Esophagus mucosa (tissue), 1 donor: ENCODE measurements at regions not wholly inside any gene's neighbourhood (a gene's known extent, or its start where the extent isn't known, plus 50 kb on each side); places are given as distances from the start of the nearest gene placed in this dataset.
"Not testable (repeated sequence)": the region's sequence is repeated elsewhere in the genome, so short reads cannot be mapped to it uniquely, and the experiment has no call there.

ENCODE experiments used
- ATAC-seq: fragments of 200-7000 bp; cut with Tn5 transposase; one replicate; pipeline ENCODE4 v1.9.1; 2020
- donor health status: DM: yes; HTN: yes; CAD: no.

DNA sequence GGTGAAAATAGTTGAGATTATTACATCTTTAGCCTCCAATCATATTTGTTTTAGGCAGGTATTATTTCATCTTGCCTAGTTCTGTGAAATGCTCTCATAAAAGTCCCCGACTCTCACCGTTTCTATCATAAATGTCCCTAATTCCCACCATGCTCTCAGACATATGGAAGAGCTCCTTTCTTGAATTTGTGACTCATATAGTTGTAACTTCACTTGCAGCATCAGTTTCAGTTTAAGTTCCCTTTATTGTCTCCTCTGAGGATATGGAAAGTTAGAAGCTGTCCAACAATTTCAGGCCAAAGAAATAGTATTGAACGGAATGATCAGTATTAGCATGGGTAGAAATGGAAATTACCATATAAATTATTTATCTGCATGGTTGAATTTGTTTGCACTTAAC lies 187.5 kb upstream of the NR4A3 start:
- ATAC-seq, result no peak

- ATAC-seq, result no peak
Observed at GRCh38 chr9:99635032-99635431, 186.7 kb upstream of the NR4A3 start.

DNA sequence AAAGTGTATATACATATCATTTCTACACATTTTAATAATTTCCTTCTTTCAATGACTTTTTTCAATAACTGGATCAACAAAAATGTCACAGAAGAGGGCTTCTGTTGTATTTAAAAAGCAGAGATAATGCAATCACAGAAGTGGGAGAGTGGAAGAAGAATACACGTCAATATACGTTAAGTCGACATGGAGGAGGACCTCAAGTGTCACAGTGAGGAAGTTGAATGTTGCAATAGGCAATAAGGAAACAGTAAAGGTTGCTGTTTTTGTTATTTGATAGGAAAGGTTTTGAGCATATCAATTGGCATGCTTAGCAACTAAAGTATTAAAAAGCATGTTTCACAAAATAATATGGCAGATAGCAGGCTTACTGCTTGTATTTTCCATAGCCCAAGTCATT lies 184.0 kb upstream of the NR4A3 start:
- ATAC-seq, result no peak

DNA sequence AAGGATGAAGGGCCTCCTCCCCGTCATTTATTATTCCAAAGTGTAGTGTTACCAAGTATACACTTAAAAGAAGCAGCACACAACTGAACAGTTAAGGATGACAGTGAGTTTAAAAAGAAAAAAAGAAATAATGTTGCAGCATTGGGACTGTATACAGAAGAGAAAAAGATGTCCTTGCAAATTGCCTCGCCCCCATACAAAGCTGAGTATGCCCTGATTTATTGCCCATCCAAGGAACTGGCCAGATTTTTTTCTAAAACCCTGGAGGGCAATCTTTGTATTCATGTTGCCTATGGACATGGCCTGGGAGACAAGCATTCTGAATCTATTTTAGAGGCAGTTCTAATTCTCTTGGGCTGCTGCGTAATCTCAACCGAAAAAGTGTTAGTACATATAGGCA lies 182.7 kb upstream of the NR4A3 start:
- ATAC-seq, result no peak

- no peak for ATAC-seq
Observed at GRCh38 chr9:99647604-99648003, 174.1 kb upstream of the NR4A3 start.

DNA sequence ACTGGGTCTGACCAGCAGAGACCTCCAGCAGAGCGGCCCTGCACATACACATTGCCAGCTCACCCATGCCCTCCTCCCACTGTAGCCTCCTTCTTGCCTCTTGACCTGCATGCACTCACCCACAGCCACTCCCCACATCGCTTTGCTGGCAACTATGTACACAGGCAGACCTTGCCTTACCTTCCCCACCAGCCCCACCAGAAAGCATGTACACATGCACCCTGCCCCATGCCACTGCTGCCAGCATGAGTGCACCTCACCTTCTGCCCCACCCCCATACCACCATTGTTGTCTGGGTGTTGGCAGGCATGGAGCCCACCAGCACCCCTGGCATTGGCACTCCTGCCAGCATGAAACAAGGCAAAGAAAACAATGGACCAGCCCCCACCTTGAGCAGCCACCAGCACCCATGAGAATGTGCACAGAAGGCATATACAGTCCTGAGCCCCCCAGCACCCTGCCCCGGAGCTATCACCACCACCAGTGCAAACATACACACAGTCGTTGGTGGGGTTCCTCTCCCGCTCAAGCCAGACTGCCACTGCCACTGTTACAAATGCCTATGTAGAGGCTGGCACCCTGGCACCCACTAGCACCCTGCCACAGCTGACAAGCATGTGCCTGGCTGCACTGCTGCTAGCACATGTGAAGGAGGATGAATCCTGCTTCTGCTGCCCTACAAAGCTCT lies 171.4 kb upstream of the NR4A3 start:
- ATAC-seq, result no peak

DNA sequence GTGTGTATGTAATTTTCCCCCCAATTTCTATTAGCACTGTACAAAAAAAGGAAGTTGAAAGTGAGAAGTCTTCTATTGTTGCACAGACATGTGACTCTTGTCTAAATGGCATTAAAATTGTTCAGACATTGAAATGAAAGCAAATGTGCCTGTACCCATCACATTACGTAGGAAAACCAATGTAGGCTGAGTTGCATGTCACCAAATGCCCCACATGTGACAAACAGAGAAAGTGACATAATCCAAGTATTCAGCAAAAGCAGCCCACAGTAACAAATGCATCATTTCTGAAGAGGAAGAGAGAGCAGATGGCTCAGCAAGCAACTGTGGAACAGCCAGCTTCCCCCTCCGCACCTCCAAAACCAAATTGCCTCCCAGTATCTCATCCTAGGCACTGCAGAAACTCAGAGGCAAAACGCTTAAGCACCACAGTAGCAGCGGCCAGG lies 161.5 kb upstream of the NR4A3 start:
- ATAC-seq, result no peak

DNA sequence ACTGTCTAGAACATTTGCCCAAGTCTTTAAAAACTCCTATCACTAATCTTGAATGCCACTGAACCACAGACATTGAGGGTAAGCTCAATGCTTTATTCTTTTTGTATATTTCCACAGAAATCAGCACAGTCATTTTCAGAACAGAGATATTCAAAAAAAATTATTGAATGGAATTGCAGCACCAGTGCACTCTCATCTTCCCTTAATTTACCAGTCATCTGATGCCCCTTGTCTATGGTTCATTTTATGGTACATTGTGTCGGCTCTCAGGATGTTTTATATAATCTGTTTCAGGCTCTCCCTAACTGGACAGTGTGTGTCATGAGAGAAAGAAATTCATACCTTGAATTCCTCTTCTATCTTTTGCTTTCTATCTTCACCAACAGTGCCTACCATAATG lies 158.4 kb upstream of the NR4A3 start:
- no peak for ATAC-seq

- ATAC-seq, result no peak
Observed at GRCh38 chr9:99663856-99664255, 157.8 kb upstream of the NR4A3 start.

DNA sequence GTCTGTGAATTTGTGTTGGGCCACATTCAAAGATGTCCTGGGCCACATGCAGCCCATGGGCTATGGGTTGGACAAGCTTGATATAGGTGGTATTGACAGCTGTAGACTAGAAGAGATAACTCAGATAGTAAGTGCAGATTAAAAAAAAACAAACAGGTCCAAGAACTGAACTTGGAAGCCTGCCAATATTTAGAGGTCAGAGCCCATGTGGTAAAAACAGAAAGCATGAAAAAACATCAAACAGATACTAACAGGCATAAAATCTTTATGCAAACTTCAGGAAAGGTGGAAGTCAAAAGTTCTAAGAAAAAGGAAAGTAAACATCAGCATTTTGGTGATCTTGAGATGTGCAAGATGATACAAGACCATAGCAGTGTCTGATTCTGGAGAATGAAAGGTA lies 155.1 kb upstream of the NR4A3 start:
- ATAC-seq, result no peak

DNA sequence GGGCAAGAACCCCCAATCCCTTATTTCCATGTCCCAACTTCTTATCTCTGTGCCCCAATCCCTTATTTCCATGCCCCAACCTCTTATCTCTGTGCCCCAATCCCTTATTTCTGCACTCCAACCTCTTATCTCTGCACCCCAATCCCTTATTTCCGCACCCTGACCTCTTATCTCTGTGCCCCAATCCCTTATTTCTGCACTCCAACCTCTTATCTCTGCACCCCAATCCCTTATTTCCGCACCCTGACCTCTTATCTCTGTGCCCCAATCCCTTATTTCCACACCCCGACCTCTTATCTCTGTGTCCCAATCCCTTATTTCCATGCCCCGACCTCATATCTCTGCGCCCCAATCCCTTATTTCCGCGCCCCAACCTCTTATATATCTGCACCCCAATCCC lies 150.8 kb upstream of the NR4A3 start:
- ATAC-seq, result not testable (repeated sequence)

DNA sequence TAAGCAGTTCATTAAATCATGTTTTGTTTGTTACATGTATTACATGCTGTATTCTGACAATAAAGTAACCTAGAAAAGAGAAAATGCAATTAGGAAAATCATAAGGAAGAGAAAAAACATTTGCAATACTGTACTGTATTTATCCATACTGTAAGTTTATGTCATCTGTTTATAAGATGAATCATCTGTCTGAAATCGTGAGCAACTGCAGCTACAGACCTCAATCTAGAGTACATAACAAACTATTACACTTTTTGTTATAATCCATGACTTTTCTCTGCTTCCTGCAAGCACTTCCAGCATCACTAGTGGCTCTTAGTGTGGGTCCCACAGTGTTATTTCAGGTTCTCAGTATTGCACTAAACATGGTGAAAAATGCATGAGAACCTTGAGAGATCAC lies 144.4 kb upstream of the NR4A3 start:
- ATAC-seq, result no peak

GRCh38 chr9:99678566-99678965 lies 143.1 kb upstream of the NR4A3 start:
- ATAC-seq, result no peak

- ATAC-seq, result no peak
Observed at GRCh38 chr9:99680191-99680590, 141.5 kb upstream of the NR4A3 start.

GRCh38 chr9:99681113-99681512 lies 140.6 kb upstream of the NR4A3 start:
- no peak for ATAC-seq

GRCh38 chr9:99682378-99682777 lies 139.3 kb upstream of the NR4A3 start:
- no peak for ATAC-seq

- no peak for ATAC-seq
Observed at GRCh38 chr9:99682870-99683269, 138.8 kb upstream of the NR4A3 start.

GRCh38 chr9:99690573-99690972 lies 131.1 kb upstream of the NR4A3 start:
- no peak for ATAC-seq

GRCh38 chr9:99693888-99694287 lies 127.8 kb upstream of the NR4A3 start:
- no peak for ATAC-seq

DNA sequence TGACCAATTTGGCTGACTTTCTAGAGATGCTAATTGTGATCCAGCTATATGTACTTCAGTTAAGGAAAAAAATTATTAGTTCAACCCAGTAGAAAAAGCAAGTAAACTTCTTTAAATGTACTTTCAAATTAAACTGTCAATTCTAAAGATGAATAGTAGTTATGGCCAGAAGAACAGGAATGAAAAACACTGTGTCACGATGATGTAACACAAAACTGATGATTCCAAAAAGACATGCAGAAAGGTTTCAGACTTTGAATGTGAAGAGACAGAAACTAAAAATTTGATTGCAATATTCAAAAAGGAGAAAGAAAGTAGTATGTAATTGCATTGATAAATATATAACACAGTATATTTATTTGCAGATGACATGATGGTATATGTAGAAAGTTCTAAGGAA lies 127.3 kb upstream of the NR4A3 start:
- ATAC-seq, result no peak

DNA sequence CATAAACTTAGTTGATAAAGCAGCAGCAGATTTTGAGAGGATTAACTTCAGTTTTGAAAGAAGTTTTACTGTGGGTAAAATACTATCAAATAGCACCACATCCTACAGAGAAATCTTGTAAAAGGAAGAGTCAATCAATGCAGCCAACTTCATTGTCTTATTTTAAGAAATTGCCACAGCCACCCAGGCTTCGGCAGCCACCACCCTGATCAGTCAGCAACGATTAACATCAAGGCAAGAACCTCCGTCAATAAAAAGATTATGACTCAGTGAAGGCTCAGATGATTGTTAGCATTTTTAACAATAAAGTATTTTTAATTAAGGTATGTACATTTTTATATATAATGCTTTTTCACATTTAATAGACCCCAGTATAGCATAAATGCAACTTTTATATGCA lies 122.3 kb upstream of the NR4A3 start:
- no peak for ATAC-seq

GRCh38 chr9:99712214-99712613 lies 109.5 kb upstream of the NR4A3 start:
- no peak for ATAC-seq

DNA sequence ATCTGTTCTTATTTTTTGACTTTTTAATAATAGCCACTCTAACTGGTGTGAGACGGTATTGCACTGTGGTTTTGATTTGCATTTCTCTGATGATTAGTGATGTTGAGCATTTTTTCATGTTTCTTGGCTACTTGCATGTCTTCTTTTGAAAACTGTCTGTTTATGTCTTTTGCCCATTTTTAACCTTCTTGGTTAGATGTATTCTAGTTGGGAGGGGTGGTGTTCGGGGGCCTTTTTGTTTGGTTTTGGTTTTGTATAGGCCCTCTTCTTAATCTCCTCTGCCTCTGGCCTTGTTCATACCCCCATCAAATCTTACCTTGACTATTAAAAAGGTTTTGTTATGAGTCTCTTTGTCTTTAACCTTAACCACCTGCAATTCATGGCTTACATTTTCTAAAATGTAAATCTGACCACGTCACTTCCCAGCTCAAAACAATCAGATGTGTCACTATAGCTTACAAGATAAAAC lies 107.8 kb upstream of the NR4A3 start:
- ATAC-seq, result no peak

DNA sequence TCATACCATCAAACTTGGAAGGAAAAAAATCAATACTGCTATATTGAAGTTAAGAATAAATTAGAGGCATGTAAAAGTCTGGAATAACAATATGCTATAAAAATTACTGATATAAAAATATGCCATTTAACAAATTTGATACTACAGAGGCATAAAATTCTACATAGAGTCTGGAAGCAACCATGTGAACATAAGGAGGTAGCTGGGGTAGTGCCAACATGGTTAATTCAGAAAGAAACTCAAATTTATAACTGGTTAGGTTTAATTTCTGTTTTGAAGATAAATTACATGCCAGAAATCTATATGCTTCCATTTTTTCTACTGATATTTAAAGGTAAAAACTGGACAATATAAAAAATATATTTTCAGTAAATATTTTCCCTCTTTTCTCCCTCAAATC lies 103.1 kb upstream of the NR4A3 start:
- no peak for ATAC-seq

DNA sequence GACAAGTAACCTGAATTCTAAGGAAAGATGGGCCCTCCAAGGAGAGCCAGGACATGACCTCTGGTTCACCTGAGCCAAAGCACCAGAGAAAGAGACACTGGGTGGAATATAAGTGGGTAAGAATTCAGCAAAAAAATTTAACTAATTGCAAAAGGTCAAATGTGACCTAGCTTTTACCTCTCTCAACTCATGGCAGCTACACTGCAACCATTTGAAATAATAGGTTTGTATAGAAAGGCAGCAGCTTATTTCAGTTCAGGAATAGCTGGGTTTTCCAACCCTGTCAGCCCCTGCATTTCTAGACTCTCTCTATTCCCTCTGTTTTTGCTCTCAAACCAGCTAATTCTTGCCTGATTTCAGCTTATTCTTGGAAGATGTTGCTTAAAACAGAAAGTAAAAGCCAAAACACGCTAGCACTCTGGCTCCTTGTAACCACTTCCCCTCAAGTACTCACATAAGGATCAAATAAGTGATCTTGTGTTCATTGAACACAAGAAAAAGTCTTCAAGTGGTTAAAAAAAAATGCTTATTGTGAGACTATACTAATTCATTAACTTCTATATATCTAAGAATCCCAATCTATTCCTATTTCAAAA lies 101.1 kb upstream of the NR4A3 start:
- no peak for ATAC-seq
